Urothelium cell line (cell line): ENCODE measurements at regions not wholly inside any gene's neighbourhood (a gene's known extent, or its start where the extent isn't known, plus 50 kb on each side); places are given as distances from the start of the nearest gene placed in this dataset.

Source experiments
- DNase-seq: peaks from one replicate; pipeline ENCODE4 v3.0.0; 2011; ENCODE audit warnings: low spot score, mixed read lengths
- FAIRE-seq: peaks from 2 replicates; lab custom pipeline; 2011; peaks lifted over from hg19 to GRCh38; lab: Jason Lieb, UNC

DNA sequence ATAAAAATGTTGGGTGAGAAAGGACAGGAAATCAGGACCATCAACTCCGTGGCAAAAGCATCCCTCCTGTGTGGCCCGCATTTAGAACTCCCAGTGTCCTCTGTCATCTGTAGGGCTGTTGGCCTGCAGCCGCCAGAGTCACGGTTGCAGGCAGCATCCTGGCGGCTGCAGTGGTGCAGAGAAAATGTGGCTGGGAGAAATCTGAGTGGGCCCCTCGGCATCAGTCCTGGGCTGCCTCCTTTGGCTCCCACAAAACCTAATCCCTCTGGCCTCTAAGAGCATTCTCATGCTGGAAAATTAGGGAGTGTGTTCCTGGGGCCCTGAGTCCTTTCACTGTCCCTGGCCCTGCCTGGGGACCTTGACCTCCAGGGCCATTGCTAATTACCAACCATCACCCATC lies 121.9 kb downstream of the WT1 start:
- FAIRE-seq (no peak), DNase-seq (no peak)

- no peak for FAIRE-seq
- no peak for DNase-seq
Measured at GRCh38 chr11:32315121-32315520, 120.2 kb downstream of the WT1 start.

- DNase-seq, result no peak
- no peak for FAIRE-seq
Measured at GRCh38 chr11:32316232-32316631, 119.1 kb downstream of the WT1 start.

DNA sequence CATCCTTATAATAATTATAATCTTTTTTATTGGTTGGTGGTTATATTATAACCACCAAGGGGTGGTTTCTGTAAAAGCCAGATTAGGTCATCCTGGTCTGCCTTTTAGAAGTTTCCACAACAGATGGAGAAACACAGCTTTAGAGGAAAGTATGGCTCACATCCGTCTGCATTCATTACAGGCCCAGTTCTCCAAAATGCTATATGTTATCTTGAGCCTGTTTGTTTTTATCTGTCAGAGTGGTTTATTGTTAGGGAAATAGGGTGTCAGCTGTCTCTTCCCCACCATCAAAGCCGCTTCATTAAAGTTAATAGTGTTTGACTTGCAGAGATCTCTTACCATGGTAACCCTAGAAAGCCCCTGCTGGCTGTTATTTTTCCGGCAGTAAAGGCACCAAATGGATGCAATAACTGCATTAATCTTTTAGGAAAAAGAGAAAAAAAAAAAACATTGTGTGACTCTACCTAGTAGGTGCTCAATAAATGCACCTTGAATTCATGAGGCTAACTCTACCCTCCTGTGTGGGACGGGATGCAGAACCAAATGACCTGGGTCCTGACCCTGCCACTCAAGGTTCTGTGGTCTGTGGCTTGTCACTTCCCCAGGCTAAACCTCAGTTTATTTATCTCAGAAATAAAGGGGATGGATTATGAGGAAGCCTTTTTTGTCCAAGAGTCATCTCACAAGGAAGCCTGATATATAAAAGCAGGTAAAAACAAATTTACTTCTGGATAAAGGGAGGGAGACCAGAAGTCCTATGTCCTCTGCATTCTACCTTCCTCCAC lies 118.3 kb downstream of the WT1 start:
- DNase-seq, result no peak
- no peak for FAIRE-seq

DNA sequence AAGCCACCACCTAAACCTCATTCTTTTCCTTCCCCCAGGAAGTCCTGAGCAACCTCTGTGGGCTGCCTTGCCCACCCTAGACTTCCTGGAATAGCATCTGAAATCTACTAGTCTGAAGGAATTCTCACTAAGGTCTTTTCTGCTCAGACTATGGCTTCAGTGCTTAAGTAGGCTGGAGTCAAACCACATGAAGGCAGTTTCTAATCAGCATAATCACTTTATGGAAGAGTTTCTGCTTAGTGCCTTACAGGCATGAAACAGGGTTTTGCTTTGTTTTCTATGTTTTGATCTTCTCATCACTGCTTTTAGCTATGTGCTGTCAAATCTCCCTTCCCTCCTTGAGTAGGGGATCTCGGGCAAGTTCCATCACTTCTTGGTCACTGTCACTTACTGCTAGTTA lies 117.7 kb downstream of the WT1 start:
- DNase-seq (no peak), FAIRE-seq (no peak)

DNA sequence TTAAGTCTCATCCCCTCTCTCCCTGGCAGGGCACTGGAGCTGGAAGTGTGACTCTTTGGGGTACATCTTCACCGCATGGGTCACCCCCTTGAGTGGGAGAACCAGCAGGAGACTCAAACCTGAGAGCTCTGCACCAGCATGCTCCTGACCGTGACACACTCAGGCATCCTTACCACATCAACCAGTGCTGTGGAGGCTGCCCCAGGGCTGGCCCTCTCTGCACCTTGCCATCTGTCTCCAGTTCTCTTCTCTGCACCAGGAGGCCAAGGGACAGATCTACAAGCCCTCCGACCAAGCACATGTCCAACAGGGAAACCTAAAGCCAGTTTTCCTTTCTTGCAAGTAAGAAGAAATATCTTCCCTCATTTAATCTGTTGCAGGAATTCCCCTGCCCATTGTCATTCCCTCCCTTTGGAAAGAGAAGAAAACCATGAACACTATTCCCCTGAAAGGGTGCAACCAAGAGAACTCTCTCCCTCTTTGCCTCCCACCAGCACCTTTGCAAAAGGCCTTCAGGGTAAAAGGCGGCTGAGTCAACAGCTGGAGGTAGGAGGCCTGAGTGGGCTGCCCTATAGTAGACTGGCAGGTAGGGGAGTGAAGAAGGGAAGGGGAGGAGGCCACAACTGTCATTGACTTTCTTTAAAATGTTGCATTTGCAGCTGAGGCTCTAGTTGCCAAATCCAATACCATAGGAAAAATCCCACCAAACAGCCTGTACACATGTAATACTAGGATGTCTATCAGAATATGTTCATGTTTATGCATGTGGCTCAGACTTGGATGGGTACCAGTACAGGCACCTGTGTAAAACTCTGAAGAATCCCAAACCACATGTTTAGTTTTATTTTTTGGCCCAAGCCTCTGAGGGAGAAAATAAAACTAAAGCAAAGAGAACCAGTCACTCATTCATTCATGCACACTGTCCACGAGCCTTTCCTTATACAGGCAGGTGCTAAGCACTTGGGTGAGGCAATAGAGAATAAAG lies 117.0 kb downstream of the WT1 start:
- DNase-seq, result no peak
- no peak for FAIRE-seq

- FAIRE-seq (no peak), DNase-seq (no peak)
Measured at GRCh38 chr11:32323814-32324130, 111.6 kb downstream of the WT1 start.

DNA sequence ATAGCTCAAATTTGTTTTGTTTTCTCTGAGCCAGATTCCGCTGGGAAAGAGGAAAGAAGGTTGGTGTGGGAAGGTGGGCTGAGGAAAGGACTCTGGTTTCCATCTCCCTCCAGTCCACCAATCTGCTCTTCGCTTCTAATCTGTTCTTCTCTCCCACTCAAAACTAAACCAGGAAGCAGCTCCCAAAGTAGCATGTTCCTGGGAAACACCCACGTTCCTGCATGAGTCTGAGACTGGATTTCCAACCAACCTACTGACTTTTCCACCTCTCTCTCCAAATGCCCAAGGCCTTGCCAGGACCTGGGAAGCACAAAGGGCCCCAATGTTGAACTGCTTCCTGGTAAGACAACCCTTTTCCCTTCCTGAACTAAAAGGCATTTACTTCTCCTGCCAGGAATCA lies 110.2 kb downstream of the WT1 start:
- FAIRE-seq (no peak), DNase-seq (no peak)

DNA sequence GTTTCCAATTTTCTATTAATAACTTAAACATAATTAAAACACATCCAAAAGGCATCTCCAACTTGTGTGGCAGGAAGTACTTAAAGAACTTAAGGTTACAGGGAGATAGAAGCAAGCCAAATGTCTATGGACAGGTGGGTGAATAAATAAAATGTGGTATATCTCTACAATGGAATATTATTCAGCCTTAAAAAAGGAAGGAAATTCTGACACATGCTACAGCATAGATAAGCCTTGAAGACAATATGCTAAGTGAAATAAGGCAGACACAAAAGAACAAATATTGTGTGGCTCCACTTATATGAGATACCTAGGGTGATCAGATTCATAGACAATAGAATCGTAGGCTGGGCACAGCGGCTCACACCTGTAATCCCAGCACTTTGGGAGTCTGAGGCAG lies 109.6 kb downstream of the WT1 start:
- DNase-seq (no peak), FAIRE-seq (no peak)

DNA sequence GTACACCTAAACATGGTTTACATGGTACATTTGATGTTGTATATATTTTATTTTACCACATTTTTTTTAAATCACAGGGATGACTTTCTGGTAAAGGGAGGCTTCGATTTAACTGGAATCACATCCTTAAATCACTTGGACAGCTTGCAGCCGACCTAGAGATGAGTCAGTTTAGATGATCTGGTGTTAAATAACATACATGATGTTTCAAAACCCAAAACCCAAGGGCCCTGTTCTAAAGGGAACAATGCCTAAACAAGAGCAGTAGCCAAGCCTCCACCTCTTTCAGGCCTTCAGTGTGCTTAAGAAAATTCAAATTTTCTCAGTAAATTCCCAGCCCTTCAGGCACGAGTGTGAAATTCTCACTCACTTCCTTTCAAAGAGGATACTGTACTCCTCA lies 108.8 kb downstream of the WT1 start:
- no peak for DNase-seq
- FAIRE-seq, result no peak

DNA sequence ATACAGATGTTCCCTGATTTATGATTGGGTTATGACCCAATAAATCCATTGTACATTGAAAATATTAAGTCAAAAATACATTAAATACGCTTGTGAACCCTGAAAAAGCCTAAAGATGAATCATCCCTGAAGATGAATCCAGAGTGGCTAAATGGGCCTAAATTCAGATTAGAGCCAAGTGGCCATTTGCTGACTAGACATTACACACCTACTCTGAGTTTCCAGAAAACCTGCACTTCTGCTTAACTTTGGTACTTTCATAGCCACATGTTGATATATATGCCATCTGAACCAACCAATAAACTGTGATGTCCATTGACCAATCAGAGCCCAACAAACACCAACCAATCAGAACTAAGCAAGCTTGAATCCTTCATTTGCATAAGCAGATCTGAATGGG lies 106.9 kb downstream of the WT1 start:
- DNase-seq, result no peak
- FAIRE-seq, result no peak

- no peak for FAIRE-seq
- no peak for DNase-seq
Measured at GRCh38 chr11:32331098-32331497, 104.2 kb downstream of the WT1 start.

- DNase-seq (no peak), FAIRE-seq (no peak)
Measured at GRCh38 chr11:32331792-32332191, 103.5 kb downstream of the WT1 start.

DNA sequence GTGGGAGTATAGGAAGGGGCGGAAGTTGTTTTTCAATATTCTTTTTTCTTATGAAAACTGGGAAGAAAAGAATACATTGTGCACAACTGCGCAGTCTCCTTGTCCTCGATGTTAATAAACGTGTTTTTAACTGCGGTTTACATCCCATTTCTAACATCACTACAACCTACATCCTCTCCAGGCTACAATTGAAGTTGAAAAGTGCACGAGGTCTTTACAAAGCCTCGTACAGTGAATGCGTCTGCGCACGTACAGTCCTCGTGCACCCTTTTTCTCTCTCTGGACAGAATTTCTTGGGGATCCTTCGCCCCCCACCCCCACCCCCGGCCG lies 102.4 kb downstream of the WT1 start:
- FAIRE-seq, result no peak
- no peak for DNase-seq

DNA sequence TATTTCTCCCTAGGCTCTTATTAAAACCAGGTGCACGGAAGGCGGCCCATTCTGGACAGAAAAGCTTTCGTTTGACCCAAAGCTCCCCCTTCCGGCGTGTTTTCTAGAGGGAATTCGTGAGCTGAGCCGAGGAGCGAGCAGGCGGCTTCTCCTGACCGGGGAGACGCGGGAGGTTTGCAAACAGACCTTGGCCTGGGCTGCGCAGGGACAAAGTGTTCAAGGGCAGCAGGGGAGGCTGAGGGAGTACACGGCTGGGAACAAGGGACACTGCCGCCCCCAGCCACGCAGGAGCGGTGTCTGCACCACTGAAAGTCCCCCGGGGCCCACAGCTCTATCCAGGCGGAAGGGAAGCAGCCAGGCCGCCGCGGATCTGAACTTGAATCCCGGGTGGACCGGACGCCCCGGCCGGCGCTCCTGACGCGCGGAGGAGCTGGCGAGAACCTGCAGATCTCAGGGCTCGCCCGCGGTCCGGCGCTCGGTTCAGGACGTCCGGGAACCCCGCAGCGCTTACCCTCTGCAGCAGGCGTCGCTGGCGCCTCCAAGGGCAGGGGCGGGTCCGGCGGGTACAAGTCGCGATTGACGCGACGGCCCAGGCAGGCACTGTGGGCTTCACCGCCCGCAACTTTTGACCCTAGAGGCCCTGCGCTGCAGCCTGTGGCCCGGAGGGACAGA lies 101.9 kb downstream of the WT1 start:
- no peak for DNase-seq
- FAIRE-seq, result no peak

DNA sequence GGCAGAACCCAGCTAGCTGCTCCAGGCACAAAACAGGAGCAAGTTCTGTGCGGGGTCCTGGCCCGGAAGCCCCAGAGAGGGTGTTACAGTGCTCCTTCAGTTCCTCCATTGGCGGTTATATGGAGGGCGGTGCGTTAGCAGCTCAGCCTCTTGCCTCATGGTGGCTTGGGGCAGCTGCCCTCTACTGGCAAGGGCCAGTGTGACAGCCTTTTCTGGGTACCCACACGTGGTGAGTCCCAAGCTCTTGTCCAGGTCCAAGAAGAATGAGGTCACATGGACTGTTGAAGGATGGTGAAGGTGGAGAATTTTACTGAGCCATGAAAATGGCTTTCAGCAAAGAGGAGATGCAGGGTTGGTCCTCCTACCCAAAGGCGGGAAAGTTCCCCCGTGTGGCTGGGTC lies 100.5 kb downstream of the WT1 start:
- no peak for FAIRE-seq
- no peak for DNase-seq
